K562 (cell line): ENCODE measurements at regions not wholly inside any gene's neighbourhood (a gene's known extent, or its start where the extent isn't known, plus 50 kb on each side); places are given as distances from the start of the nearest gene placed in this dataset.

ENCODE experiments used
- ATF6 ChIP-seq: sonication (generic); formaldehyde crosslinking; IDR thresholded peaks from 2 replicates; pipeline ENCODE4 v1.4.0; 2020; ENCODE audit warnings: mild to moderate bottlenecking, missing genetic modification reagents
- HINFP ChIP-seq: fragments of 450-650 bp; conservative IDR thresholded peaks from 2 replicates; pipeline ENCODE4 v1.6.1; 2016; ENCODE audit warnings: missing genetic modification characterization, low read depth, mild to moderate bottlenecking, control low read depth, missing compliant biosample characterization

GRCh38 chr2:12457831-12458230 is 258.9 kb upstream of the TRIB2 start:
- no peak for TF ChIP-seq ATF6 (CRISPR knock-in tag)
- no peak for TF ChIP-seq HINFP (tag)
